Colonic mucosa (tissue), 4 donors: ENCODE measurements at regions not wholly inside any gene's neighbourhood (a gene's known extent, or its start where the extent isn't known, plus 50 kb on each side); places are given as distances from the start of the nearest gene placed in this dataset.

ENCODE experiments used
- DNase-seq: peaks from one replicate; pipeline ENCODE4 v3.0.0-alpha.2; 2020
- H3K27ac ChIP-seq: fragments of 200-600 bp; one replicate; pipeline ENCODE4 v1.8.0; 2021
- H3K27me3 ChIP-seq: fragments of 200-600 bp; one replicate; pipeline ENCODE4 v1.8.0; 2021
- H3K36me3 ChIP-seq: fragments of 200-600 bp; one replicate; pipeline ENCODE4 v1.8.0; 2021
- H3K4me1 ChIP-seq: fragments of 200-600 bp; one replicate; pipeline ENCODE4 v1.8.0; 2021; ENCODE audit warnings: mild to moderate bottlenecking
- H3K4me3 ChIP-seq: fragments of 200-600 bp; one replicate; pipeline ENCODE4 v1.8.0; 2021
- H3K9ac ChIP-seq, 2 donors: one replicate each; pipeline ENCODE4 v1.7.0; 2013; ENCODE audit warnings: control low read depth in 2 of 2, low read depth in 2 of 2, low read length in 2 of 2
- H3K9me3 ChIP-seq: fragments of 200-600 bp; one replicate; pipeline ENCODE4 v1.8.0; 2021
- intact Hi-C: fragments of 100-400 bp; cut with DNase I; formaldehyde crosslinking; loops from one replicate; pipeline ENCODE4 v1.14.1; 2022
- TF ChIP-seq, protein P1 (sequence below): fragments of 200-600 bp; IDR thresholded peaks from one replicate; pipeline ENCODE4 v1.8.0; 2022; ENCODE audit warnings: antibody characterized with exemption, mild to moderate bottlenecking
- donor health status: healthy.
- donor health status: DM: no; HTN: no; CAD: no.
- donor health status: DM: no; HTN: no; CAD: no.

DNA sequence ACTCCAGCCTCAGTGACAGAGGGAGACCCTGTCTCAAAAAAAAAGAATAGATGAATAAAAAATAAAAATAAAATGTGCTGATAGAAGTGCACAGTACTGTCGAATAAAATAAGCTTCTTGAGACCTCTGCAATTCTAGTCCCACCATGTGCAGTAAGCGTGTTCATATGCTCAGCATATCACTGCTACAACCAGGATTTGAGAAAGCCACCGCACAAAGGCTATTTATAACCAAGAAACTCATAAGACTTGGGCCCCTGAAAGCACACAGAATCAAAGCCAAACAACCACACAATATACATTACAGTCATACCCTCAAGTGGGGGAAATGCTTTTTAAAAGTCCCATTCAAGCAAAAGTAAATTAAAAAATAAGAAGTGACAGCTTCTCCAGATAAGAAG, 56.5 kb upstream of the FXR1 start:
- intact Hi-C loops: no loop called here
- TF ChIP-seq, protein P1, sequence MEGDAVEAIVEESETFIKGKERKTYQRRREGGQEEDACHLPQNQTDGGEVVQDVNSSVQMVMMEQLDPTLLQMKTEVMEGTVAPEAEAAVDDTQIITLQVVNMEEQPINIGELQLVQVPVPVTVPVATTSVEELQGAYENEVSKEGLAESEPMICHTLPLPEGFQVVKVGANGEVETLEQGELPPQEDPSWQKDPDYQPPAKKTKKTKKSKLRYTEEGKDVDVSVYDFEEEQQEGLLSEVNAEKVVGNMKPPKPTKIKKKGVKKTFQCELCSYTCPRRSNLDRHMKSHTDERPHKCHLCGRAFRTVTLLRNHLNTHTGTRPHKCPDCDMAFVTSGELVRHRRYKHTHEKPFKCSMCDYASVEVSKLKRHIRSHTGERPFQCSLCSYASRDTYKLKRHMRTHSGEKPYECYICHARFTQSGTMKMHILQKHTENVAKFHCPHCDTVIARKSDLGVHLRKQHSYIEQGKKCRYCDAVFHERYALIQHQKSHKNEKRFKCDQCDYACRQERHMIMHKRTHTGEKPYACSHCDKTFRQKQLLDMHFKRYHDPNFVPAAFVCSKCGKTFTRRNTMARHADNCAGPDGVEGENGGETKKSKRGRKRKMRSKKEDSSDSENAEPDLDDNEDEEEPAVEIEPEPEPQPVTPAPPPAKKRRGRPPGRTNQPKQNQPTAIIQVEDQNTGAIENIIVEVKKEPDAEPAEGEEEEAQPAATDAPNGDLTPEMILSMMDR: no peak
- Histone ChIP-seq H3K36me3 (no peaks in the 10 kb centered on the region), H3K4me3 (no peak overlapping the region), H3K27me3 (no peaks in the 10 kb centered on the region), H3K27ac (no peak overlapping the region), H3K9ac (no peak overlapping the region), H3K4me1 (no peaks in the 10 kb centered on the region), H3K9me3 (no peaks in the 10 kb centered on the region)
- no peak for DNase-seq

DNA sequence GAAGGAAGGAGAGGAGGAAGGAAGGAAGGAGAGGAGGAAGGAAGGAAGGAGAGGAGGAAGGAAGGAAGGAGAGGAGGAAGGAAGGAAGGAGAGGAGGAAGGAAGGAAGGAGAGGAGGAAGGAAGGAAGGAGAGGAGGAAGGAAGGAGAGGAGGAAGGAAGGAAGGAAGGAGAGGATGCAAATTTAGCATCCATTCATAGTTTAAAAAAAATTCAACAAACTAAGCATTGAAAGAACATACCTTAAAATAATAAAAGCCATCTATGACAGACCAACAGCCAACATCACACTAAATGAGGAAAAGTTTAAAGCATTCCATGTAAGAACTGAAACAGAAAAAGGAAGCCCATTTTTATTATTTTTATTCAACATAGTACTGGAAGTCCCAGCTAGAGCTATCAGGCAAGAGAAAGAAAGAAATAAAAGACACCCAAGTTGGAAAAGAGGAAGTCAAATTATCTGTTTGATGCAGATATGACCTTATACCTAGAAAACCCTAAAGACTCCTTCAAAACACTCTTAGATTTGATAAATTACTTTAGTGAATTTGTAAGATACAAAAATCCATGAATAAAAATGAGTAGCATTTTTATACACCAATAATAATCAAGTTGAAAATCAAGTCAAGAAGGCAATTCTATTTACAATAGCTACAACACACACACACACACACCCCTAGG, 52.2 kb upstream of the FXR1 start:
- no peak for DNase-seq
- Histone ChIP-seq H3K36me3 (no peaks in the 10 kb centered on the region), H3K9me3 (no peaks in the 10 kb centered on the region), H3K4me3 (no peak overlapping the region), H3K4me1 (no peaks in the 10 kb centered on the region), H3K9ac (no peak overlapping the region), H3K27ac (no peak overlapping the region), H3K27me3 (no peaks in the 10 kb centered on the region)
- intact Hi-C loops: no loop called here
- TF ChIP-seq, protein P1: no peak
